Neural progenitor cell (in vitro differentiated cells): ENCODE measurements at regions not wholly inside any gene's neighbourhood (a gene's known extent, or its start where the extent isn't known, plus 50 kb on each side); places are given as distances from the start of the nearest gene placed in this dataset.

Experiments used
- EZH2 ChIP-seq: fragments of 200-600 bp; sonication (generic); IDR thresholded peaks from 2 replicates; pipeline ENCODE4 v1.6.1; 2017; ENCODE audit warnings: antibody characterized with exemption, mild to moderate bottlenecking, moderate library complexity
- EZH2phosphoT487 ChIP-seq: fragments of 200-600 bp; sonication (generic); IDR thresholded peaks from 2 replicates; pipeline ENCODE4 v1.6.1; 2017; ENCODE audit warnings: antibody characterized with exemption
- TF ChIP-seq, protein P1 (sequence below): fragments of 200-600 bp; sonication (generic); IDR thresholded peaks from 2 replicates; pipeline ENCODE4 v1.5.1; 2017; ENCODE audit warnings: antibody characterized with exemption, mild to moderate bottlenecking

DNA sequence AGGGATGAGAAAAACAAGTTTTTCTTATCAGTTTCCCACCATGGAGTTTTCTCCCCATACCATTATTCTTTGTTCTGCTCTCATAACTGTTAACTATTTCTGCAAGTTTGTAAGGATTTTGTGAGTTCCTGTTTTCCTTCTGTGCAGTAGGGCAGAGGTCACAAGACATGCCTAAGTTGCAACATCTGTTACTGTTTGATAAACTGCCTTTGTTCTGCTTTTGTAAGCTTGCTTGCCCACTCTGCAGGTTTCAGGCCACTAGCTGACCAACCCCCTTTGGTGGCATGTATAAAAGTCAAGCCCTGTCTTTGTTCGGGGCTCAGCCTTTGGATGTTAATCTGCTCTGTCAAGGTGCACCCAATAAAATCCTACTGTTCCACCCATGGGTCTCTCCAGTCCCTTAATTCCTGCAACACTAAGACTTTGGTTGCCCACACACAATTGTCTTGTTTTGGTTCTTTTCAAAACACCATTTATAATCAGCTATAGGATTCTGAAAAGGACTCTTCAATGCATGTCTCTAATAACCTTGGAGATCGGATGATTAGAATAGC lies 545.4 kb downstream of the CDH9 start:
- TF ChIP-seq, protein P1, sequence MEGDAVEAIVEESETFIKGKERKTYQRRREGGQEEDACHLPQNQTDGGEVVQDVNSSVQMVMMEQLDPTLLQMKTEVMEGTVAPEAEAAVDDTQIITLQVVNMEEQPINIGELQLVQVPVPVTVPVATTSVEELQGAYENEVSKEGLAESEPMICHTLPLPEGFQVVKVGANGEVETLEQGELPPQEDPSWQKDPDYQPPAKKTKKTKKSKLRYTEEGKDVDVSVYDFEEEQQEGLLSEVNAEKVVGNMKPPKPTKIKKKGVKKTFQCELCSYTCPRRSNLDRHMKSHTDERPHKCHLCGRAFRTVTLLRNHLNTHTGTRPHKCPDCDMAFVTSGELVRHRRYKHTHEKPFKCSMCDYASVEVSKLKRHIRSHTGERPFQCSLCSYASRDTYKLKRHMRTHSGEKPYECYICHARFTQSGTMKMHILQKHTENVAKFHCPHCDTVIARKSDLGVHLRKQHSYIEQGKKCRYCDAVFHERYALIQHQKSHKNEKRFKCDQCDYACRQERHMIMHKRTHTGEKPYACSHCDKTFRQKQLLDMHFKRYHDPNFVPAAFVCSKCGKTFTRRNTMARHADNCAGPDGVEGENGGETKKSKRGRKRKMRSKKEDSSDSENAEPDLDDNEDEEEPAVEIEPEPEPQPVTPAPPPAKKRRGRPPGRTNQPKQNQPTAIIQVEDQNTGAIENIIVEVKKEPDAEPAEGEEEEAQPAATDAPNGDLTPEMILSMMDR = no peak
- TF ChIP-seq EZH2 = no peak
- no peak for TF ChIP-seq EZH2phosphoT487
